GM12873 (cell line): ENCODE measurements at regions not wholly inside any gene's neighbourhood (a gene's known extent, or its start where the extent isn't known, plus 50 kb on each side); places are given as distances from the start of the nearest gene placed in this dataset.

Experiments used
- TF ChIP-seq, protein P1 (sequence below): IDR thresholded peaks from 2 replicates; pipeline ENCODE4 v1.5.1; 2012; ENCODE audit warnings: low read depth, mild to moderate bottlenecking, moderate library complexity, low read length, control low read depth; ENCODE audit not compliant: insufficient read depth; ENCODE audit errors: missing control alignments

DNA sequence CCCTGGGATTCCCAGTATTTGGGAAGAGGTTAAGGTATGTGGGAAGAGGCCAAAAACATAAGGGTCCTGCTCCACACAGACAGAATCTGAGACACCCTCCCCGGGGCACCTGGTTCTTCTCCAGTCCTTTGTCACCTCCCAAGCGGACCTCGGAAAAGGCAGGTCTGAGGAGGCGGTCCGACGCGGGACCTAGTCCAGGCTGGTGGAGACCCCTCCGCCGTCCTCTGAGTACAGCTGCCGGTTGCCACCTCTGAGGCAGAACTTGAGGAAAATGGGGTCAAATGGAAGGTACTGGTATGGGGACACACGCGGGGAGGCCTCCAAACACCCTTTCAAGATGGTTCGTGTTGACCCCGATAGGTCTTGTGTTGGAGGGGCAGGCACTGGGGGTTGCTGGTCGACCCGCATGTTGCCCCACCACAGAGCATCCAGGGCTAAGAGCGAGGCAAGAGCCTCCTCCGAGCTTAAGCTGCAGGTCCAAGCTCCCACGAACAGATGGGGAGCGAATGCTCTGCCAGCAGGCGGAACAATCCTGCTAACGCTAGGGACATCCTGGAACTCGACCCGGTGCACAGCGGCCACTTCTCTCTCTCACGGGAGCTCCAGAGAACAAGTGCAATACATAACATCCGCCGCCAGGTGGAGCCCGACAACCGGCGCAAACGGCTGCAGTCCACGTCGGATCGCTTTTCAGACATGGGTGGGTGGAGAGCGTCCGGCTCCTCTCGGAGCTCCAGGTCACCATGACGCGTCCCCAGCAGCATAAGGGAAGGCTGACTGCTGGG, 559.8 kb downstream of the SPATA31A6 start:
- TF ChIP-seq, protein P1, sequence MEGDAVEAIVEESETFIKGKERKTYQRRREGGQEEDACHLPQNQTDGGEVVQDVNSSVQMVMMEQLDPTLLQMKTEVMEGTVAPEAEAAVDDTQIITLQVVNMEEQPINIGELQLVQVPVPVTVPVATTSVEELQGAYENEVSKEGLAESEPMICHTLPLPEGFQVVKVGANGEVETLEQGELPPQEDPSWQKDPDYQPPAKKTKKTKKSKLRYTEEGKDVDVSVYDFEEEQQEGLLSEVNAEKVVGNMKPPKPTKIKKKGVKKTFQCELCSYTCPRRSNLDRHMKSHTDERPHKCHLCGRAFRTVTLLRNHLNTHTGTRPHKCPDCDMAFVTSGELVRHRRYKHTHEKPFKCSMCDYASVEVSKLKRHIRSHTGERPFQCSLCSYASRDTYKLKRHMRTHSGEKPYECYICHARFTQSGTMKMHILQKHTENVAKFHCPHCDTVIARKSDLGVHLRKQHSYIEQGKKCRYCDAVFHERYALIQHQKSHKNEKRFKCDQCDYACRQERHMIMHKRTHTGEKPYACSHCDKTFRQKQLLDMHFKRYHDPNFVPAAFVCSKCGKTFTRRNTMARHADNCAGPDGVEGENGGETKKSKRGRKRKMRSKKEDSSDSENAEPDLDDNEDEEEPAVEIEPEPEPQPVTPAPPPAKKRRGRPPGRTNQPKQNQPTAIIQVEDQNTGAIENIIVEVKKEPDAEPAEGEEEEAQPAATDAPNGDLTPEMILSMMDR: peak; percentile 85

DNA sequence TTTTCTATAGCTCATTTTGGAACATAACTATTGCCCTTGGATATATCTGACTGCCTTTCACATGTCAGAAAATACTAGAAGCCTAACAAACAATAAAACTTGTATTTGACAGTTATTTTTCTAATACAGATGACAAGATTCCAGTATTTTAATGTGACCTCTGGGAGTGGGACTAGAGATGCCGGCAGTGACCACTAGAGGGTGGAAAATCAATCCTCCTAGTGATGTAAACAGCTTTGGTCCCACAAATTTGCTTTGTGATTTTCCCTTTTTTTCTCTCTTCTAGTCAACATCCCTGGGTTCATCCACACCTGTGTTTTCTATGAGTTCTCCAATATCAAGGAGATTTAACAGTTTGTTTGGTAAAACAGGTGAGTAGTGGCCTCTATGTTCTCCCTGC, 615.1 kb downstream of the SPATA31A6 start:
- TF ChIP-seq, protein P1: peak; percentile 38
